Progenitor cell of endocrine pancreas (in vitro differentiated cells): ENCODE measurements at regions not wholly inside any gene's neighbourhood (a gene's known extent, or its start where the extent isn't known, plus 50 kb on each side); places are given as distances from the start of the nearest gene placed in this dataset.

Experiments
- DNase-seq: peaks from one replicate; pipeline ENCODE4 v3.0.0; 2021; ENCODE audit warnings: low spot score; ENCODE audit not compliant: unreplicated experiment
- H3K27ac Mint-ChIP-seq: 2 replicates; pipeline ENCODE4 v1.8.0; 2021; ENCODE audit warnings: mild to moderate bottlenecking, moderate library complexity, mixed read lengths
- H3K27me3 Mint-ChIP-seq: 2 replicates; pipeline ENCODE4 v1.8.0; 2021; ENCODE audit warnings: mixed read lengths
- H3K36me3 Mint-ChIP-seq: 2 replicates; pipeline ENCODE4 v1.8.0; 2022; ENCODE audit warnings: mixed read lengths; ENCODE audit not compliant: insufficient read depth
- H3K4me1 Mint-ChIP-seq: 2 replicates; pipeline ENCODE4 v1.8.0; 2021; ENCODE audit warnings: low read depth, mixed read lengths
- H3K4me3 Mint-ChIP-seq: 2 replicates; pipeline ENCODE4 v1.8.0; 2021; ENCODE audit warnings: low read depth, mild to moderate bottlenecking, moderate library complexity, mixed read lengths
- H3K9me3 Mint-ChIP-seq: 2 replicates; pipeline ENCODE4 v1.8.0; 2021; ENCODE audit warnings: low read depth, mixed read lengths
- TF ChIP-seq, protein P1 (sequence below): fragments of 200-600 bp; sonication (generic); IDR thresholded peaks from one replicate; pipeline ENCODE4 v1.5.0; 2021; ENCODE audit warnings: antibody characterized with exemption, mild to moderate bottlenecking; ENCODE audit not compliant: unreplicated experiment

- no peak for DNase-seq
- TF ChIP-seq, protein P1, sequence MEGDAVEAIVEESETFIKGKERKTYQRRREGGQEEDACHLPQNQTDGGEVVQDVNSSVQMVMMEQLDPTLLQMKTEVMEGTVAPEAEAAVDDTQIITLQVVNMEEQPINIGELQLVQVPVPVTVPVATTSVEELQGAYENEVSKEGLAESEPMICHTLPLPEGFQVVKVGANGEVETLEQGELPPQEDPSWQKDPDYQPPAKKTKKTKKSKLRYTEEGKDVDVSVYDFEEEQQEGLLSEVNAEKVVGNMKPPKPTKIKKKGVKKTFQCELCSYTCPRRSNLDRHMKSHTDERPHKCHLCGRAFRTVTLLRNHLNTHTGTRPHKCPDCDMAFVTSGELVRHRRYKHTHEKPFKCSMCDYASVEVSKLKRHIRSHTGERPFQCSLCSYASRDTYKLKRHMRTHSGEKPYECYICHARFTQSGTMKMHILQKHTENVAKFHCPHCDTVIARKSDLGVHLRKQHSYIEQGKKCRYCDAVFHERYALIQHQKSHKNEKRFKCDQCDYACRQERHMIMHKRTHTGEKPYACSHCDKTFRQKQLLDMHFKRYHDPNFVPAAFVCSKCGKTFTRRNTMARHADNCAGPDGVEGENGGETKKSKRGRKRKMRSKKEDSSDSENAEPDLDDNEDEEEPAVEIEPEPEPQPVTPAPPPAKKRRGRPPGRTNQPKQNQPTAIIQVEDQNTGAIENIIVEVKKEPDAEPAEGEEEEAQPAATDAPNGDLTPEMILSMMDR: no peak
- Mint-ChIP-seq H3K4me1 (peaks cover 6% of the 10 kb centered on the region), H3K4me3 (no peak overlapping the region), H3K9me3 (peaks cover 3% of the 10 kb centered on the region), H3K27ac (no peak overlapping the region), H3K36me3 (no peaks in the 10 kb centered on the region), H3K27me3 (peaks cover 7% of the 10 kb centered on the region)
Observed at GRCh38 chr3:180329187-180329586, 272.8 kb upstream of the TTC14 start.

DNA sequence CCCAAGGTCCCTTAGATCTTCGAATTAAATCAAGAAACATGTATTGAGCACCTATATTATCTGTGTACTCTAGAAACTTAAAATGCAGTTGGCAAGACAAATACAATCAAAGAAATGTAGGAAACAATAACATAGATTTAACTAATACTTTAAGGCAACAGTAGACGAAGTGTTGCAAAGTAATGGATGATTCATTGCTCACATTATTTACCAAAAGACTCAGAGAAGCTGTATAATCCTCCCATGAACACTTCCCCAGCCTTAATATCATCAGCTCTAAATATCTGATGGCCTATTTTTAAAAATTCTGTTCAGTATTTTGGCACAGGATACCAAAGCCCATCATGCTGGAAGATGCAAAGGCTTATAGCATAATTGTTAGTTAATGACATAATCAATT lies 272.1 kb upstream of the TTC14 start:
- no peak overlapping the region for H3K4me3 Mint-ChIP-seq
- peaks cover 3% of the 10 kb centered on the region for H3K27me3 Mint-ChIP-seq
- peaks cover 6% of the 10 kb centered on the region for H3K4me1 Mint-ChIP-seq
- no peak overlapping the region for H3K27ac Mint-ChIP-seq
- H3K9me3 Mint-ChIP-seq: peaks cover 3% of the 10 kb centered on the region
- no peak for DNase-seq
- TF ChIP-seq, protein P1: no peak
- H3K36me3 Mint-ChIP-seq: no peaks in the 10 kb centered on the region

DNA sequence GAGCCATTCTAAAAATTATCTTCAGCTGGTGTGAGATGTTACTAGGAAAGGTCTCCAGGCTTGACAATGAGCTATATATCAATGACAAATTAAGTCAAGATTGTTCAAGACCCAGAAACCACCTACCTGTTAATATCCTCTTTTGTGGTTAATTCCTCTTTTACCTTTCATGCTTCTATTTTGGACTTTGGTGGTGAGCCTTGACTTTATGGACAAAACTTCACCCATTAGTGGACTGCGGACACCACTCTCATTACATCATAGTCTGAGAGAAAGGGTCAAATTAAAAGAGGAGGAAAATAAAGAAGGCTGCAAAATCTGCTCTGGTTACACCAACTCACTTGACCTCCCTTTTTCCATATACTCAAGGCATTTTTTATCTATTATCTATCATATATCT lies 271.5 kb upstream of the TTC14 start:
- H3K9me3 Mint-ChIP-seq: peaks cover 3% of the 10 kb centered on the region
- no peak overlapping the region for H3K27ac Mint-ChIP-seq
- peaks cover 6% of the 10 kb centered on the region for H3K4me1 Mint-ChIP-seq
- peaks cover 3% of the 10 kb centered on the region for H3K27me3 Mint-ChIP-seq
- H3K36me3 Mint-ChIP-seq: no peaks in the 10 kb centered on the region
- H3K4me3 Mint-ChIP-seq: no peak overlapping the region
- TF ChIP-seq, protein P1: no peak
- no peak for DNase-seq

- peaks cover 3% of the 10 kb centered on the region for H3K9me3 Mint-ChIP-seq
- H3K36me3 Mint-ChIP-seq: no peaks in the 10 kb centered on the region
- no peak overlapping the region for H3K4me3 Mint-ChIP-seq
- H3K4me1 Mint-ChIP-seq: no peaks in the 10 kb centered on the region
- DNase-seq: no peak
- H3K27ac Mint-ChIP-seq: no peak overlapping the region
- no peaks in the 10 kb centered on the region for H3K27me3 Mint-ChIP-seq
- TF ChIP-seq, protein P1: no peak
Observed at GRCh38 chr3:180332608-180333007, 269.4 kb upstream of the TTC14 start.

GRCh38 chr3:180335050-180335449 lies 266.9 kb upstream of the TTC14 start:
- Mint-ChIP-seq H3K27me3 (no peaks in the 10 kb centered on the region), H3K27ac (no peak overlapping the region), H3K36me3 (no peaks in the 10 kb centered on the region), H3K9me3 (peaks cover 3% of the 10 kb centered on the region), H3K4me3 (no peak overlapping the region), H3K4me1 (no peaks in the 10 kb centered on the region)
- no peak for DNase-seq
- TF ChIP-seq, protein P1: no peak
